UCSD-AML1 (cell line): ENCODE measurements at regions not wholly inside any gene's neighbourhood (a gene's known extent, or its start where the extent isn't known, plus 50 kb on each side); places are given as distances from the start of the nearest gene placed in this dataset.
"Not testable (repeated sequence)": the region's sequence is repeated elsewhere in the genome, so short reads cannot be mapped to it uniquely, and the experiment has no call there.

Experiments used
- DNase-seq: peaks from one replicate; lab custom pipeline; 2025; ENCODE audit not compliant: unreplicated experiment; lab: John Stamatoyannopoulos, UW

DNA sequence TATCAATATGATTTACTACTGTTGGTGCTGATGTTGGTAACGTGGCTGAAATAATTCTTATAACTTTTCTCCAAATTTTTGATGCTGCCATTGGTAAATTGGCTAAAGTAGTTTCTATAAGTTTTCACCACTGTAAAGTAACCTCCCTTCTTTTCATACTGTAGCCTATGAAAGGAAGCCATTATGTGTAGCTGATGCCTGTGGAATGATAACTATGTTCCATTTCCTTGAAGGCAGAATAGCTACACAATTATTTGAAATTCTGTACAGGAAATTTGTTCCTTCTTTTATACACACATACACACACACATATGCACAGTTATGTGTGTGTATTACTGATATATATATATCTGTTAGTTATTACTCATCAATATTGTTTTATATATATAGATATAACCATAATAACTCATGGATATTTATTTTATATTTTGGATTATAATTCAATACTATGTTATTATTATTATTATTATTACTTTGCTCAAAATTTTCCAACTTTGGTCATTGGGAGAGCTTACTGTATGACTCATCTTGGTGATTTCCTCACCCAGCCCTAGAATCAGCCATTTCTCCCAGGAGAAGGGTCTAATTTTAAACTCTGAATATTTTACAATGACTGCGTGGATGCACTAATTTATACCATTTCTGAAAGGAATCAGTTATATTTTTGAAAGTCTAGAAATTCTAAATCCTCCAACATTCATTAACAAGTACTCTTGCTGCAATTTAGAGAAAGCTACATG lies 1677.7 kb downstream of the SUCLG1 start:
- DNase-seq = no peak

DNA sequence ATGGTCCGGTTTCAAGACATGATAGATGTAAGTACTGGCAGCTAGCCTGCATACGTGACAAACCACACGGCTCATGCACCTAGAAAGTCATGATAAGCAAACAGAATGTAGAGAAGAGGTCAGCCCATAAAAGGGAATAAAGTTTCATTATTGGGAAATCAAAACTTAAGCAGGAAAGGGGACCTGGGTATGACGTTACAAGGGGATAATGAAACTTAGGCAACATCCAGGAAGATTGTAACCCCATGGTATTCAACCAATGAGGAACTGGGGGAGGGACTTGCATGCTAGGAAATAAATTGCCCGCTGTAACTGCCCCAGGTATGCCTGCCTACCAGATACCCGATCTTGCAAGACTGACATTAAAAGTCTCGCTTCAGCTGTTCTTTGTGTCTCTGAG lies 1679.0 kb downstream of the SUCLG1 start:
- no peak for DNase-seq

DNA sequence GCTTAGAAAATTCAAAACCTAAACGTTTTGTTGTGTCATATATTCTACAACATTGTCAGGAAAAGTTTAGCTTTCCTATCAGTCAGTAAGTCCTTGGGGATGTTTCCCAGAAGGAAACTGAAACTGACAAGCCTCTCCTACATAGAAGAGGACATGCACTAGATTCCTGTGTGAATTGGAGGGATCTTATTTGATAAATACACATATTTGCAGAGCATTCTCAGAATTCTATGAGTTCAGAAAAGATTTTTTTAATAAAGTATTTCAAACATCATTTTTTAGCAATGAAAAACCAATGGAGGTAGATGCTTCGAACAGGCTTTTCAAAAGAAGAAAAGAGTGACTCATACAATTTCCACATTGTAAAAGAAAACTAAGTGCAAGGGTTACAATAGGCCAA lies 1706.7 kb downstream of the SUCLG1 start:
- no peak for DNase-seq

DNA sequence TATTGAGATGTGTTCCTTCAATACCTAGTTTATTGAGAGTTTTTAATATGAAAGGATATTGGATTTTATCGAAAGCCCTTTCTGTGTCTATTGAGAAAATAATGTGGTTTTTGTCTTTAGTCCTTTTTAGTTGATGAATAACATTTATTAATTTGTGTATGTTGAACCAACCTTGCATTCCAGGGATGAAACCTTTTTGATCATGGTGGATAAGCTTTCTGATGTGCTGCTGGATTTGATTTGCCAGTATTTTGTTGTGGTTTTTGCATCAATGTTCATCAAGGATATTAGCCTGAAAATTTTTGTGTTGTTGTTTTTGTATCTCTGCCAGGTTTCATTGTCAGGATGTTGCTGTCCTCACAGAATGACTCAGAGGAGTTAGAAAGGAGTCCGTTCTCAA lies 1710.4 kb downstream of the SUCLG1 start:
- no peak for DNase-seq

DNA sequence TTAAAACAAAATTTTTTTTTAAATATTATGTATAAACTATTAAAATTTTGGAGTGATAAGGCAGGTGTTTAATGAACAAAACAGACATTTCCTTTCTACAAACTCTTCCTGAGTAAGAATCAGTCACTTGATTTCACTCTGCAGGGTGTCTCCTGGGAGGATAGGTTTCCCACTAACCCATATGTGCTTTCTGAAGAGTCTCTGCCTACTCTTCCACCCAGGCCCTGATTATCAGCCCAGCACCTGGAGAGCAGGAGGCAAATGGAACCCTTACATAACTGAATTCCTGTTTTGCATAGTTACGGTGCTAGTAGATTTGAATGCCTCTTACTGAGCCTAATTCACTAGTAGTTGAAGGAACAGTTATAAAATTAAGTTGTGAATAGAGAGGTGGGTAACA lies 1718.6 kb downstream of the SUCLG1 start:
- DNase-seq = no peak

DNA sequence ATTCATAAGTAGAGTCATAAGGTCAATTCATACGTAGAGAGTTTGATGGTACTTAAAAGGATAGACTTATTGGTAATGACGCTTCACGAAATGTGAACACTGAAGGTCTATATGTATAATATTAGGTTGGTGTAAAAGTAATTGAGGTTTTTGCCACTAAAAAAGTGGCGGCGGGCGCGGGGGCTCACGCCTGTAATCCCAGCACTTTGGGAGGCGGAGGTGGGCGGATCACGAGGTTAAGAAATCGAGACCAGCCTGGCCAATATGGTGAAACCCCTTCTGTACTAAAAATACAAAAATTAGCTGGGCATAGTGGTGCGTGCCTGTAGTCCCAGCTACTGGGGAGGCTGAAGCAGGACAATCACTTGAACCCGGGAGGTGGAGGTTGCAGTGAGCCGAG lies 1721.1 kb downstream of the SUCLG1 start:
- DNase-seq = not testable (repeated sequence)

DNA sequence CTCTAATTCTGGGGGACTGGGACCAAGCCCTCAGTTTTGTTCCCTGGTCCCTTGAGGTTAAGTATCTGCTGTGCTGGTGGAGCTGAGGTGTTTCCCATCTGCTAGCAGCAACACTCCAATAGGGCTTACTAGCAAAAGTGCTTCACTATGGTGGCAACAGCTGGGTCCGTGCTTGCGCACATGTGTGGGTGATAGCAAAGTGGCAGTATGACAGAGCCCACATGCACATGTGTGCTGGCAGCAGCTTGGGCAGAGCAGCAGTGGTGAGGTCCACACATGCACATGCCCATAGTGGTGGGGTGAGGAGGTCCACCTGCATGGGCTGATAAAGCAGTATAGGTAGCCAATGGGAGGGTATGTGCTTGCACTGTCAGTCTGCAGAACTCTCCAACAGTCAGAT lies 1723.7 kb downstream of the SUCLG1 start:
- no peak for DNase-seq

DNA sequence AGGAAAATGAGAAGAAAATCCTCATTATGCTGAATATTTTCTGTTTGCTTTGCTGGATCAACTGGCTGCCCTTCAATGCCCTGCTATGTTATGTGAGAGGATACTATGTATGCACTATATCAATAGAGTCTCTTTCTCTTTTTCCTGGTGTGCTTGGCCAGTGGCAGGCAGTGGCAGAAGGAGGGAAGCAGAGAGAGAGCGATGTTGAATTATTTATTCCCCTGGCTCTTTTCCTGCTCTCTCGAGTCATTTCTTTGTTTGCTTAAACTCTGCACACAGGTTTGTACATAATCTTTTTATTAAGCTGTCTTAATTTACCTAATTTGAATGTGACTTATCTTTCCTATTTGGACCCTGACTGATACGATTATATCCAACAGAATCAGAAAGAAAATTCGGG lies 1727.3 kb downstream of the SUCLG1 start:
- DNase-seq = no peak

DNA sequence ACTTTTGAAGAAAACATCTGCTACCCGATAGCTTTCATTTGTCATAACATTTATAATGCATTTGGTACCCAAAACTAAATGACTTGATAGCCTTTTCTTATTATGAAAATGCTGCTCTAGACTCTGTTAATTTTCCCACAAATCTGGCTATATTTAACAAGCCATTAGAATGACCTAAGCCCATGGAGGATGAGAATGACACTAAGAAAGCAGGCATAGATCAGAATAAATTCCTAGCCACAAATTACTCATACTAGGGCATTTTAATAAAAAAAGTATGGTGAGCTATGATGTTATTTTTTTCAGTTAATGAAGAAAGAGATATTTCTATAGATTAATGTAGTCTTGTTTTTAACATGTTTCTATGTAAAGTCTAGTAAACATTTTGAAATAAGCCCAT lies 1728.3 kb downstream of the SUCLG1 start:
- no peak for DNase-seq

DNA sequence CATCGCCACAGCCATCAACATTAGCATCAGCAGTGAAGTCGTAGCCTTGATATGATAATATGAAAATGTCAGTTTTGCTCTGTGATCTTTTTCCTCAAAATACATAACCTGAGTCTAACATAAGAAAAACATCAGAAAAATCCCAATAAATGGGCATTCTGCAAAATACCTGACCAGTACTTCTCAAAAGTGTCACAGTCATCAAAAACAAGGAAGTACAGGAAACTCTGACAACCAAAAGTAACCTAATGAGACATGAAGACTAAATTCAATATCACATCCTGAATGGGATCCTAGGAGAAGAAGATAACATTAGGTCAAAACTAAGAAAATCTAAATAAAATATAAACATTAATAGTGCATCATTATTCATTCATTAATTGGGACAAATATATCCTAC lies 1731.0 kb downstream of the SUCLG1 start:
- DNase-seq = no peak

DNA sequence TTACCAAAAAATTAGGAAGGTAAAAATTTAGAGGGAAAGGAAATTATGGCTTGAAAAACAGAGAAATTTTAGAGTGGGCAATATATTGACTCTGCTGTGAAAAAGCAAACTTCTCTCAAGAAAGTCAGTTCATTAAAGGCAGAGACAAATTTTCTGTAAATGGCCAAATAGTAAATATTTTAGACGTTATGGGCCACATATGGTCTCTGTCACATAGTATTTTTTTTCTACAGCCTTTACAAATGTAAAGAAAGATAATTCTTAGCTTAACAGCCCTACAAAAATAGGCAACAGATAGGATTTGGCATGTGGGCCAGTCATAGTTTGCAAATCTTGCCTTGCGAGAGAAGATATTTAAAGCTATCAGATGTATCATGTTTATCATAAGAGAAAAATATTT lies 1750.4 kb downstream of the SUCLG1 start:
- DNase-seq = no peak

DNA sequence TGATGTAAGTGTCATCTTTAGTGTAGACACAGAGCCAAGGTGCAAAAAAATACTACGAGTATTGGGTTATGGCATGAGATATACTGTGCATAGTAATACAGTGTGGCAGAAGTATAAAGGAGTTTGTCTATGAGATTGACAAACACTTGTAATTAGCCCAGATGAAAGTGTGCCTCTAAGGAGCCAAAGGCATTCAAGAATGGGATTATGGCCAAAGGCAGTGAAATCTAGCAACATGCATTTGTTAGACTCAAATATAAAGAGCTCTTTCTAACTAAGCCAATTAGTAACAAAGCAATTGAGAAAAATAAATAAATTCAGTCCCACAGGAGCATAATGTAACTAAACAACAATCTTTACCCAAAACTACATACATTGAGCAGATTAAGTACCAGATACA lies 1761.8 kb downstream of the SUCLG1 start:
- no peak for DNase-seq

DNA sequence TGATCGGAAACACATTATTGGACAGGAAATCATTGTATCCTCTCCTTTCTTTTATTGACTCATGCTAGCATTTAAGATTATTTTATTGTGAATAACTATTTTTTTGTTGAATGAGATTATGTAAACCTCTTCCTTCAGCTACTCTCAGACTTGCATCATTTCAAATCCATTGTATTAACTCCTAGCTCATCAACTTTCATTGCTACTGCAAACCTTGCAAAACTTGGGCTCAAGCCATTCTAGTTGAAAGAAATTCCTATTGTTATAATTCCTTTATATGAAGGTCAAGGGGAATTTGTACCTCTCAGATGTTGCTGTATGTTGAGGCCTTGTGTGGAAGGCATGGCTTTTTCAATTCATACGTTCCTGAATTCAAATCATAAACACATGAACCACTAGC lies 1764.6 kb downstream of the SUCLG1 start:
- DNase-seq = no peak

DNA sequence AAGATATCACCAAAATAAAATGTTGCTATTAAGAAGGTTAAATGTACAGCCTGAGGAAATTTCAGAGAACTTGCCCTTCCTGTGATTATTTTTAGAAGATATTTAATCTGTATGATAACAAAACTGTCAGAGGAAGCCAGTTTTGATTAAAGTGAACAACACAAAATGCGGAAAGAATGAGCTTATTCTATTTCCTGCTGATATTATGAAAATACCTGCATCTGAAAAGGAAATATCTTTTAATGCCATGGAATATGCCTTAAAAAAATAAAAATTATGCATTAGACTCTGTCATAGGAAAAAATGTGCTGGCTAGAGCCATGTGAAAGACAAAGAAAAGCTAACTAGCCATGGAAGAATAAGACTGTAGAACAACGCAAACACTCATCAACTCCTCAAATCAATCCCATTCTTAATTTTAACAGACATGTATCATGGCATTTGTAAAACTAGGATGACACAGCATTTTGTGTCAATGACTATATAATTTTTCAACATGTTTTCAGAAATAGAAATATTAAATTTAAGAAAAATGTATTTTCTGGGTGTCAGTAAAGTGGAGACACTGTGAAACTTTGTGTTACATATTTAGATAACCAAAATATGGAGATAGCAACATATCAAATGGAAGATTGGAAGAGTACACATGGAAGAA lies 1768.2 kb downstream of the SUCLG1 start:
- no peak for DNase-seq

DNA sequence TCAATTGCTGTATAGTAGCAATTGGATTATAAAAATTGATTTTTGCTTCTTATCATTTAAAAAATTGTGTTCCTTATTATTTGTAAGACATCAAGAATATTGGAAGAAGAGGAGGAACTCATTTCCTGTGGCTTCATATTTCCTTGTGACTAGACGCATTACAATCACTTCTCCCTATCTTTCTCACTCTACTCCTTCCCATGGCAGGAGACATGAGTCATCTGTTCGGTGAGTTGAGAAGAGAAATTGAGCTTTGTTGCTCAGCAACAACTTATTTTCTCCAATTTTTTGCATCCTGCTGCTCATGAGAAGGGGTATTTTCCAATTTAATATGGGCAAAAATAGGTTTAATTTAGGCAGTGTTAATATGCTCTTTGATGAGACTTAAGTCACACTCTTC lies 1783.9 kb downstream of the SUCLG1 start:
- DNase-seq = no peak

DNA sequence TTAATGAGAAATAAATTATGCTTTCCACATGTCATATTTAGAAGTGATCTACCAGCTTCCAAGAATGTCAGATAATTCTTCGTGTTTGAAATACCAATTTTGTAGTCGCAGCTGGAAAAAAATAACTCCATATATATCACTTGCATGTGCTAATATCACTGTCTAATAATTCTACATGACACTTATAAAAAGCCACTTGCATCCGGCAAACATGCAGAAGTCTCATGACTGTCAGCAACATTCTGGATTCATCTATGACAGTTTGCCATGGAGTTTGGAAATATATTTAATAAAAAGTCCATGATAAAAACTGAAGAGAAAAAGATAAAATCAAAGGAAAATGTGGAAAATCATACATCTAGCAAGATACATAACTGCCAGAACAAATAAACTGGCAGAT lies 1784.4 kb downstream of the SUCLG1 start:
- no peak for DNase-seq

DNA sequence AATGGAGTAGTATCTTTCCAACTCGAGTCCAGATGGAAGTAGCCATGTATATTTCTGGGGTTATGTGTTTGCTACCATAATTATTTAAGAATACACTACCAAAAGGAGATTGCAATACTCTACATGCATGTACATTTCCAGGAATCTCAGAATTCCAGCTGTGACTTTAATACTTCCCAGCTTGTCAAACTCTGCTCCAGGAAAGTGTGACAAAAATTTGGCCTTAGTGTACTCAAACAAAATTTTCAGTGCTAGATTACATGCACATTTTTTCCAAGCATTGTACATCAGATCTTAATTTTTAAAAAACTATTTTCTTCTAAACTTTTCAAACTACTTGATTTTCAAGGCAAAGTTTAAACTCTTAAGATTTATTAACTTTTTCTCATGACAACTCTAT lies 1791.6 kb downstream of the SUCLG1 start:
- DNase-seq = no peak

DNA sequence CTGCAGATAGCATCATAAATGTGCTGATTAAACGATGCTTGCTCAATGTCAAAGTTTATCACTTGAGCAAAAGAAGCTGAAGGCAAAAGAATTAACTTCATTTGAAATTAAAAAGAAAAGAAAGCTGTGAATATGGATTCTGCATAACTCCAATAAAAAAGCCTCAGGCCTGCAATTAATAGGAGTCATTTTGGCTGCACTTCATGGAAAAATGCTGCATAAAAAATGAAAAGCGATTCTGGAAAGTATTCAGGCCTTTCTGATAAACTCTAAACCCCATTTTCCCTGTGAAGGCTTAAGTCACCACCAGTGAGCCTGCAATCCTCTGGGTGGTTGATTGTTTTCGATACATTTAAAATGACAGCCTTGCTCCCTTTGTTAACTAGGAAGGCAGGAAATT lies 1793.4 kb downstream of the SUCLG1 start:
- no peak for DNase-seq

DNA sequence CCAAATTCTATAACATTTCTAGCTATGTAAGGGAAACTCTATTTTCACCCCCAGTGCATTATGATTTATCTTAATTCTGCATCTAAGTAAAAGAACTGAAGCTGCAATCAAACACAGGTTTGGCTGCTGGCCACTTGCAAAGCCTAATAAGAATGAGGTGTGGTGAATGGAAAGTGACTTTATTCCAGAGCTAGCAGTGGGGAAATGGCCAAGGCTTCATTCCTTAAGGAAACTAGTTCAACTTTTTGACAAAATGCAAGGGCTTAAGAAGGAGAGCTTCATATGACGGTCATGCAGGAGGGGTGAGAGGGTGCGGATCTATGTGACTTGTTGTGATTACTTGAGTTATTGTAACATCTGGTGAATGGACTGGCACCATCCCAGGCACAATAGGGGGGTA lies 1802.0 kb downstream of the SUCLG1 start:
- DNase-seq = no peak

DNA sequence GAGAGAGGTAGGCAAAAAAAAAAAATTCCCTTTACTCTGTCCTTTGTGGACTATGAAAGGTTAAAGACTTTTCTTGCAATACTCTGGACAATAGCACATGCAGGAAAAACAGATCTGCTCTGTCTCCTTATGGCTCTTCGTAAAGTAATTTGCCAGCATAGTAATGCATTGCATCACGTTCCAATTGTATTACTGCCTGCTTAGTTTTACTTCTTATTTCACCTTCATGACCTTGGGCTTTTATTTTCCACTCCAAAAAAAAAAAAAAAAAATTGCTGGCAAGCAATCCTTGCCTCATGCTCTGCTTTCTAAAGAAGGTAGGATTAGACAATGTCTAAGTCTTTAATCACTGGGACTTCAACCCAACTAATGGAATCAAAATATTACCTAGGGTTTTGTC lies 1802.7 kb downstream of the SUCLG1 start:
- no peak for DNase-seq

DNA sequence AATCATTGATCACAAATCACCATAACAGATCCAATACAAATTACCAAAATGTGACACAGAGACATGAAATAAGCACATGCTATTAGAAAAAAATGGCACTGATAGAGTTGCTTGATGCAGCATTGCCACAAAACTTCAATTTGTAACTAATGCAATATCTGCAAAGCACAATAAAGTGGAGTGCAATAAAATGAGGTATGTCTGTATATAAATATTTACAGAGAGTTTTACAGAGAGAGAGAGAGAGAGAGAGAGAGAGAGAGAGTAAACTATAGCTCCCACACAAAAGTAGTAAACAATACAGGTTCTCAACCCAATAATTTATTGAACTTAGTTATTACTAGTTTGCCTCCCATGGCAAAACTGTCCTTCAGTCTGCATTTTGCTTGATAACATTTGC lies 1807.0 kb downstream of the SUCLG1 start:
- DNase-seq = no peak

DNA sequence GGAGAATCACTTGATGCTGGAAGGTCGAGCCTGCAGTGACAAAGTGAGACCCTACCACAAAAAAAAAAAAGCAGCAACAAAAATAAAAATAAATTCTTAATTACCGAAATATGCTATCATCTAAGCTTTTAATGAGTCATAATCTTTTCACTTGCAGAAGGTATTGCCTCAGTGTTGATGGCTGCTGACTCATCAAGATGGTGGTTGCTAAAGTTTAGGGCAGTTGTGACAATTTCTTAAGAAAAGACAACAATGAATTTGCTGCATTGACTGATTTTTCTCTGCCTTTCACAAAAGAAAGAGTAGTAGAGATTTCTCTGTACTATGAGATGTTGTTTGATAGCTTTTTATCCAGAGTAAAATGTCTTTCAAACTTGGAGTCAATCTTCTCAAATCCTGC lies 1809.0 kb downstream of the SUCLG1 start:
- no peak for DNase-seq

DNA sequence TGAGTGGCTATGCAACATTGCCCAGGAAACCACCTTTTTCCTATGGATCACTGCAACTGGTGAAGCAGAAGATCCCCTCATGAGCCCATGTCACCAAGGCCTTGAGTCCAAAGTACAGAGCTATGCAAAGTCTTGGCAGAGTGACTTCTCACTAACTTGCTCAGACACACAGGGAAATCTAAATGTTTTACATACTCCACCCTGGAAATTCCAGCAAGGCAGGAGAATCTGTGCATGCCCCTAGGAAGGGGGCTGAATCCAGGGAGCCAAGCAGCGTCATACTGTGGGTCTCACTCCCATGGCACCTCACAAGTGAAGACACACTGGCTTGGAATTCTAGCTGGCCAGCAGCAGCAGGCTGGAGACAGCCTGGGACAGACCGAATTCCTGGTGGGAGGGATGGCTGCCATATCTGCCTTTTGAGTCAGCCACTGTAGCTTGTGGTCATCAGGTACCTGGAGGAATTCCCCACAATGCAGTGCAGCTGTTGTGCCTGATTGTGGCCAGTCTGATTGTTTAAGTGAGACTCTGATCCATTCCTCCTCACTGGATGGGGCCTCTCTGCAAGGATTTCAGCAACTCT lies 1817.4 kb downstream of the SUCLG1 start:
- DNase-seq = no peak
